Heart left ventricle (tissue), 16 donors: ENCODE measurements at regions not wholly inside any gene's neighbourhood (a gene's known extent, or its start where the extent isn't known, plus 50 kb on each side); places are given as distances from the start of the nearest gene placed in this dataset.

ENCODE experiments used
- ATAC-seq, 4 donors: fragments of 200-7000 bp; cut with Tn5 transposase; one replicate each; pipeline ENCODE4 v1.9.1; 2020 to 2022; ENCODE audit warnings: moderate library complexity in 4 of 4, mild to moderate bottlenecking in 3 of 4, moderate number of reproducible peaks in 1 of 4
- DNase-seq, 5 donors: peaks; one replicate each; pipeline ENCODE4 v3.0.0-alpha.2; 2020
- H3K27ac ChIP-seq, 12 donors: fragments of 200-600 bp; sonication (generic) in 4 of 12; one replicate each; pipeline versions ENCODE4 v1.5.0 to v1.8.0; 2016 to 2022; ENCODE audit warnings: mild to moderate bottlenecking in 2 of 12
- H3K27me3 ChIP-seq, 9 donors: fragments of 200-600 bp; sonication (generic) in 2 of 9; one replicate each; pipeline versions ENCODE4 v1.5.1 to v1.8.0; 2016 to 2022; ENCODE audit warnings: mild to moderate bottlenecking in 3 of 9
- H3K36me3 ChIP-seq, 9 donors: fragments of 200-600 bp; sonication (generic) in 2 of 9; one replicate each; pipeline versions ENCODE4 v1.5.0 to v1.8.0; 2018 to 2022; ENCODE audit warnings: mild to moderate bottlenecking in 2 of 9
- H3K4me1 ChIP-seq, 12 donors: fragments of 200-600 bp; sonication (generic) in 4 of 12; one replicate each; pipeline versions ENCODE4 v1.5.0 to v1.8.0; 2016 to 2022; ENCODE audit warnings: mild to moderate bottlenecking in 3 of 12
- H3K4me3 ChIP-seq, 12 donors: fragments of 200-600 bp; sonication (generic) in 4 of 12; one replicate each; pipeline versions ENCODE4 v1.5.0 to v1.8.0; 2017 to 2022; ENCODE audit warnings: mild to moderate bottlenecking in 9 of 12, moderate library complexity in 4 of 12
- H3K9me3 ChIP-seq, 12 donors: fragments of 200-600 bp; sonication (generic) in 4 of 12; one replicate each; pipeline versions ENCODE4 v1.5.0 to v1.8.0; 2016 to 2022; ENCODE audit warnings: mild to moderate bottlenecking in 1 of 12
- CTCF ChIP-seq, 12 donors: fragments of 200-600 bp; sonication (generic) in 4 of 12; IDR thresholded peaks; one replicate each; pipeline versions ENCODE4 v1.5.0 to v1.8.0; 2018 to 2022; ENCODE audit warnings: antibody characterized with exemption in 12 of 12, mild to moderate bottlenecking in 5 of 12
- POLR2A ChIP-seq, 2 donors: fragments of 450-650 bp; IDR thresholded peaks; one replicate each; pipeline ENCODE4 v1.6.1; 2017; ENCODE audit warnings: antibody characterized with exemption in 2 of 2, mild to moderate bottlenecking in 2 of 2, moderate library complexity in 2 of 2
- WGBS, 4 donors: extraction: QIAGEN DNeasy Blood & Tissue Kit in 2 of 4; methylation state at CpG; one replicate each; pipeline versions ENCODE4 v1.1.5 to v1.1.7; 2013 to 2018; 5-methylcytosine and 5-hydroxymethylcytosine counted together
- intact Hi-C, 10 donors: fragments of 100-400 bp; cut with DNase I; formaldehyde crosslinking; loops; one replicate each; pipeline versions ENCODE4 v1.11.1 to v1.14.2; 2022
- donor health status: ischemic (EF 13 %, LVEDD 7.1; RV severe dilation, severe dysfunction).
- donor health status: healthy with polysubstance abuse.
- donor health status: DM: no; HTN: yes; CAD: no.
- donor health status: DM: no; HTN: no; CAD: no.
- donor health status: ischemic (EF 25% LVEDD 6.9; RV normal size, moderate dysfunction).
- donor health status: ischemic (EF 25% LVEDD 5.7; RV mildly dilated, moderate dysfunction).
- donor health status: healthy.
- donor health status: DM: yes; HTN: yes; CAD: no.
- donor health status: ischemic (EF 35%, LVEDD 5.7; RV mildly dilated, moderate dysfunction).
- donor health status: nonischemic (EF 11% LVEDD 7.7; RV severe dilation, severe dysfunction).
- donor health status: DM: yes; HTN: yes; CAD: no.
- donor health status: PGD.
- donor health status: ischemic (EF 29% LVEDD 5.4; RV normal size, mild dysfunction).
- donor health status: nonischemic (EF 23%, LVEDD 6.1; RV moderate dilation, normal function).

DNA sequence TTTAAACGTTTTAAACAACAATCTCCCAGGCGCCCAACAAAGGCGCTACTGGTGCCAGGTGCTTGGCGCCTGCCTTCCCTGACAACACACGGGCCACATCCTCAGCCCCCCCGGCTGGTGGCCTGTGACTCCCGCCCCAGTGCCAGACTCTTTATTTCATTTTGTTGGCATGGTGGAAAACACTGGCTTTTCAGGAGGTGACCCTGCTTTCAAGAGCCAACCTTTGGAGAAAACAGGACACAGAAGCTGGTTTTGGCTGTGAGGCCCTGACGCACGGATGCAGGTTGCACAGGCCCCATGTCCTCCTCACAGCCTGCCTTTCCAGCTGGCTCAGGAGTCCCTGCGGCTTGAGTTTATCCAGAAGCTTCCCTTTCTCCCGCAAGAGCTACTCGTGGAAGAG lies 100.0 kb downstream of the METRNL start:
- H3K4me1 ChIP-seq: peaks cover 0 to 28% (median 7%) of the 10 kb centered on the region in 12 donors
- H3K9me3 ChIP-seq: no peaks in the 10 kb centered on the region
- H3K4me3 ChIP-seq: no peak overlapping the region
- H3K27me3 ChIP-seq: no peaks in the 10 kb centered on the region
- peak in 2 of 5 donors; percentile 18 to 22 for DNase-seq
- WGBS, 4 donors: 66 to 76% (median 71%) methylated on average over 10 to 12 of the region's 12 CpGs
- intact Hi-C loops: no loop called here
- no peak overlapping the region for H3K27ac ChIP-seq
- no peak for ATAC-seq
- TF ChIP-seq POLR2A (IDR thresholded peaks at IDR 0.05) (no peak), CTCF (IDR thresholded peaks at IDR 0.05) (no peak)
- H3K36me3 ChIP-seq: no peaks in the 10 kb centered on the region

- no peak for ATAC-seq
- TF ChIP-seq POLR2A (IDR thresholded peaks at IDR 0.05) (no peak), CTCF (IDR thresholded peaks at IDR 0.05) (no peak)
Observed at GRCh38 chr17:83179811-83180210, 100.4 kb downstream of the METRNL start.

DNA sequence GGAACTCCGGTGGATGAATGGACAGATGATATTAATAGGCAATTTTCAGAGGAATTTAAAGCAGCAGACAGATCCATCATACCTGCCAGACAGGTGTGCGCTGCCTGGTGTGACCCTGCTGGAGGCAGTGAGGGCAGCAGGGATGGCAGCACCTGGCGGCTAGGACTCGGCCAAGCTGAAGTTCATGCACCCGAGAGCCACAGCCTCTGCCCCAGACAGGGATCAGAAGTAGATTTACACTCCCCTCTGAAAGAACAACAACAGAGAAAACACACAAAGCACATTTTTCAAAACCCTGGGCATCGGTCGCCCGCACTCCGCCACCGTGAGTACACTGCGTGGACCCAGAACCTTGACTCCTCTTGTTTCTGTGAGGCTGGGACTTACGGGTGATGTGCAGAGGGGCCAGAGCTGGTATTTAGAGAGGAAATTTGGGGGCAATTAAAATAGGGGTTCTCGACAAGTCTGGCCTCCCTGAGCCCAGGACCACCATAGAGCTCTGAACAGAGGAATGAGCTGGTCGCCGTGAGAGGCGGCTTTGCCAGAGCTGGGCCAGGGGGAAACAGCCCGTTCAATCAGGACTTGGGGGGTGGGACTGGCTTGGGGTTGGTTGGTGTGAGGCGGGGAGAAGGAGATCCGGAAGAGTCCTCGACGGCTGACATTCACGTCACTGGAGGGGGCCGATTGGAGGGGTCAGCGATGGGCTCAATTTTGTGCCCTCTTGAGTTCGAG lies 101.0 kb downstream of the METRNL start:
- no peaks in the 10 kb centered on the region for H3K36me3 ChIP-seq

More at GRCh38 chr17:83179811-83180210, 100.4 kb downstream of the METRNL start:
- WGBS, 4 donors: 92 to 96% (median 95%) methylated on average over 8 to 9 of the region's 9 CpGs
- H3K4me3 ChIP-seq: no peak overlapping the region
- H3K27ac ChIP-seq: no peak overlapping the region
- peaks cover 0 to 31% (median 8%) of the 10 kb centered on the region in 12 donors for H3K4me1 ChIP-seq
- intact Hi-C loops: no loop called here
- H3K9me3 ChIP-seq: no peaks in the 10 kb centered on the region
- DNase-seq: no peak
- H3K27me3 ChIP-seq: no peaks in the 10 kb centered on the region
- H3K36me3 ChIP-seq: no peaks in the 10 kb centered on the region

More for the DNA sequence above, 101.0 kb downstream of the METRNL start:
- ATAC-seq (no peak), DNase-seq (no peak)
- 95 to 97% (median 96%) methylated on average over 25 of the region's 25 CpGs for whole genome bisulfite sequencing, 4 donors
- intact Hi-C loops: no loop called here
- Histone ChIP-seq H3K27ac (no peak overlapping the region), H3K27me3 (no peaks in the 10 kb centered on the region), H3K4me3 (no peak overlapping the region), H3K4me1 (peaks cover 0 to 31% (median 8%) of the 10 kb centered on the region in 12 donors), H3K9me3 (no peaks in the 10 kb centered on the region)
- no peak for TF ChIP-seq POLR2A (IDR thresholded peaks at IDR 0.05)
- TF ChIP-seq CTCF (IDR thresholded peaks at IDR 0.05): no peak
